IMR-90 (cell line): ENCODE measurements at regions not wholly inside any gene's neighbourhood (a gene's known extent, or its start where the extent isn't known, plus 50 kb on each side); places are given as distances from the start of the nearest gene placed in this dataset.
A peak's percentile ranks its signal among the peaks of the same experiment; 100 is the strongest.

ENCODE experiments used
- ATAC-seq: fragments of 200-7000 bp; cut with Tn5 transposase; 2 replicates; pipeline ENCODE4 v1.9.1; 2020; ENCODE audit warnings: low read depth, mild to moderate bottlenecking, moderate library complexity
- BruUV-seq: library from RNA; stranded (reverse); fragments of 400-500 nt; replicated peaks from 2 replicates; lab custom pipeline; 2021; lab: Mats Ljungman, UMichigan
- CTCF ChIA-PET: fragments of 300-600 bp; formaldehyde crosslinking; extraction: SDS; loops from one replicate; lab custom pipeline; 2021; ENCODE audit warnings: antibody characterized with exemption; lab: Yijun Ruan, JAX
- POLR2A ChIA-PET: fragments of 300-600 bp; sonication (Branson Sonifier 250); formaldehyde crosslinking; loops from one replicate; lab custom pipeline; 2022; ENCODE audit warnings: antibody characterized with exemption; ENCODE audit not compliant: unreplicated experiment; lab: Charles Lee
- DNase-seq: peaks from one replicate; pipeline ENCODE4 v3.0.0; 2013
- H2AFZ ChIP-seq: replicated peaks from 2 replicates; pipeline ENCODE3; 2013; ENCODE audit warnings: low read length, mild to moderate bottlenecking; ENCODE audit not compliant: poor library complexity
- H2AK5ac ChIP-seq: 2 replicates; pipeline ENCODE4 v1.6.1; 2013; ENCODE audit warnings: low read depth, low read length, inconsistent platforms
- H2AK9ac ChIP-seq: replicated peaks from 2 replicates; pipeline ENCODE3; 2013; ENCODE audit warnings: mild to moderate bottlenecking, low read depth, low read length, moderate library complexity; ENCODE audit not compliant: poor library complexity
- H2BK120ac ChIP-seq: 2 replicates; pipeline ENCODE4 v1.6.1; 2013; ENCODE audit warnings: low read depth, low read length, inconsistent platforms
- H2BK15ac ChIP-seq: 3 replicates; pipeline ENCODE4 v1.6.1; 2013; ENCODE audit warnings: low read depth, low read length, inconsistent platforms
- H2BK20ac ChIP-seq: 2 replicates; pipeline ENCODE4 v1.6.1; 2013; ENCODE audit warnings: low read depth, mild to moderate bottlenecking, inconsistent platforms, low read length, moderate library complexity
- H2BK5ac ChIP-seq: 2 replicates; pipeline ENCODE4 v1.6.1; 2013; ENCODE audit warnings: mild to moderate bottlenecking, low read depth, low read length, inconsistent platforms; ENCODE audit not compliant: poor library complexity, severe bottlenecking
- H3K14ac ChIP-seq: replicated peaks from 2 replicates; pipeline ENCODE4 v1.6.1; 2013; ENCODE audit warnings: low read depth, low read length, inconsistent platforms
- H3K18ac ChIP-seq: 2 replicates; pipeline ENCODE4 v1.6.1; 2013; ENCODE audit warnings: low read depth, low read length, control low read depth
- H3K23ac ChIP-seq: 2 replicates; pipeline ENCODE4 v1.6.1; 2013; ENCODE audit warnings: low read depth, low read length, inconsistent platforms
- H3K27ac ChIP-seq: 2 replicates; pipeline ENCODE4 v1.5.1; 2013; ENCODE audit warnings: mild to moderate bottlenecking, control low read depth, low read length; ENCODE audit not compliant: insufficient read depth
- H3K27me3 ChIP-seq: 2 replicates; pipeline ENCODE4 v1.6.1; 2013; ENCODE audit warnings: low read length; ENCODE audit not compliant: control insufficient read depth, insufficient read depth
- H3K36me3 ChIP-seq: 2 replicates; pipeline ENCODE4 v1.6.1; 2013; ENCODE audit warnings: low read length, mixed read lengths; ENCODE audit not compliant: control insufficient read depth, insufficient read depth
- H3K4ac ChIP-seq: 2 replicates; pipeline ENCODE4 v1.6.1; 2013; ENCODE audit warnings: low read depth, low read length, inconsistent platforms
- H3K4me1 ChIP-seq: 2 replicates; pipeline ENCODE4 v1.6.1; 2013; ENCODE audit warnings: low read length, mixed read lengths; ENCODE audit not compliant: control insufficient read depth, insufficient read depth
- H3K4me2 ChIP-seq: 2 replicates; pipeline ENCODE4 v1.6.1; 2013; ENCODE audit warnings: low read depth, mild to moderate bottlenecking, control low read depth, low read length, moderate library complexity
- H3K4me3 ChIP-seq: 2 replicates; pipeline ENCODE4 v1.5.1; 2013; ENCODE audit warnings: low read depth, mild to moderate bottlenecking, control low read depth, low read length, moderate library complexity; ENCODE audit not compliant: insufficient read depth
- H3K56ac ChIP-seq: 2 replicates; pipeline ENCODE4 v1.6.1; 2013; ENCODE audit warnings: low read length, inconsistent platforms; ENCODE audit not compliant: insufficient read depth; ENCODE audit errors: extremely low read depth
- H3K79me1 ChIP-seq, 2 experiments: 2 replicates each; pipeline ENCODE4 v1.6.1; 2013; ENCODE audit warnings: low read length in 2 of 2, inconsistent platforms in 1 of 2, low read depth in 1 of 2
- H3K9ac ChIP-seq: 2 replicates; pipeline ENCODE4 v1.6.1; 2013; ENCODE audit warnings: low read depth, low read length, control low read depth
- H3K9me1 ChIP-seq: 2 replicates; pipeline ENCODE4 v1.6.1; 2013; ENCODE audit warnings: low read length, inconsistent platforms; ENCODE audit not compliant: insufficient read depth
- H3K9me3 ChIP-seq: 2 replicates; pipeline ENCODE4 v1.6.1; 2013; ENCODE audit warnings: low read length; ENCODE audit not compliant: control insufficient read depth, insufficient read depth
- H4K20me1 ChIP-seq: 2 replicates; pipeline ENCODE4 v1.6.1; 2013; ENCODE audit warnings: low read length, inconsistent platforms; ENCODE audit not compliant: insufficient read depth
- H4K5ac ChIP-seq: 2 replicates; pipeline ENCODE4 v1.6.1; 2013; ENCODE audit warnings: mild to moderate bottlenecking, low read depth, low read length, control low read depth
- H4K8ac ChIP-seq, 2 experiments: 2 replicates each; pipeline ENCODE4 v1.6.1; 2013; ENCODE audit warnings: low read depth in 2 of 2, low read length in 2 of 2, control low read depth in 1 of 2, inconsistent platforms in 1 of 2
- H4K91ac ChIP-seq: 2 replicates; pipeline ENCODE4 v1.6.1; 2013; ENCODE audit warnings: low read depth, low read length, inconsistent platforms; ENCODE audit not compliant: insufficient read depth
- FOS ChIP-seq: fragments of 150-350 bp; IDR thresholded peaks from 2 replicates; pipeline ENCODE4 v1.6.1; 2016; ENCODE audit warnings: low read depth, low read length
- NFE2L2 ChIP-seq: fragments of 150-350 bp; IDR thresholded peaks from 2 replicates; pipeline ENCODE4 v1.6.1; 2016; ENCODE audit warnings: low read depth, mild to moderate bottlenecking, low read length
- RFX5 ChIP-seq: IDR thresholded peaks from 2 replicates; pipeline ENCODE4 v1.8.0; 2012; ENCODE audit warnings: low read depth, mild to moderate bottlenecking, low read length, moderate library complexity
- WGBS, 2 experiments: methylation state at CpG; one replicate each; pipeline versions ENCODE4 v1.1.5 to v1.1.7; 2013; ENCODE audit warnings: missing lambda C conversion rate in 2 of 2; ENCODE audit not compliant: insufficient read length in 1 of 2; ENCODE audit errors: extremely low coverage in 2 of 2; 5-methylcytosine and 5-hydroxymethylcytosine counted together
- dilution Hi-C: fragments of 300-500 bp; cut with HindIII; formaldehyde crosslinking; loops from one replicate; pipeline ENCODE4 v1.14.3; 2018; ENCODE audit warnings: low sequenced_read_pairs; ENCODE audit not compliant: unreplicated experiment
- in situ Hi-C: fragments of 300-500 bp; cut with MboI; formaldehyde crosslinking; loops from 3 replicates; pipeline ENCODE4 v1.14.3; 2019; ENCODE audit warnings: low sequenced_read_pairs, inconsistent platforms, mixed read lengths
- intact Hi-C: fragments of 100-400 bp; cut with micrococcal nuclease; formaldehyde crosslinking; loops from 2 replicates; pipeline ENCODE4 v1.10.0; 2022
- TF ChIP-seq, protein P1 (sequence below): fragments of 150-350 bp; IDR thresholded peaks from 2 replicates; pipeline ENCODE4 v1.6.1; 2017; ENCODE audit warnings: mild to moderate bottlenecking, antibody characterized with exemption, low read length, low read depth

DNA sequence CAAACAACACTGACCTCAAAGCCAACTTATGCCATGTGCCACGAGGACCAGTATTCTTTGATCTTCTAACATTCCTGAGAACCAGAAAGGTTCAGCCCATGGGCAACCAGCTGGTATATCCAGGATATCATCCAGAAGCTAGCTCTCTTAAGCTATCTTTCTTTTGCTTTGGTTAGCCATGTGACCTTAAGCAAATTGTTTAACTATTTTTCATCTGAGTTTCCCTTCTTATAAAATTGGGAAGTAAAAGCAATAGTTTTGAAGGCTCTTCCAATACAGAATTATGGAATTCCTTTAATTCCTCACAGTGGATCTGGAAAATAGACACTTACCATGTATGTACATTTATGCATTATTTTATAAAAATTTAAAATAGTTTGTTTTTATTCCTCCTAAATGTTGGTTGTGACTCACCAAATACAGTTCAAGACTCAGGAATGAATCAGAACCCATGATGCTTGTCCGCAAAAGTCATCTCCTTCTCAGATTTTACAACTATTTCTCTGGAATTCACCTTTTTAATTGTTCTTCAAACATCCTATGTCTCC, 435.7 kb downstream of the ZEB2 start:
- Histone ChIP-seq H2BK15ac (peak overlapping the region; percentile 92), H4K8ac (peak overlapping the region; percentile 95 to 99), H3K4me3 (no peak overlapping the region), H4K20me1 (no peaks in the 10 kb centered on the region), H2BK120ac (peak overlapping the region; percentile 98), H3K23ac (peak overlapping the region; percentile 88), H3K27ac (peak overlapping the region; percentile 99), H3K9me1 (peaks cover 6% of the 10 kb centered on the region), H3K36me3 (no peaks in the 10 kb centered on the region), H3K18ac (peak overlapping the region; percentile 100), H3K4me1 (peaks cover 18% of the 10 kb centered on the region; the same call in 1 of the 2 replicates), H2BK20ac (peak overlapping the region; percentile 99), H3K14ac (peak overlapping the region; percentile 92), H3K4me2 (peak overlapping the region; percentile 84; the same call in 1 of the 2 replicates), H2AK9ac (peak overlapping the region; percentile 92), H2AK5ac (peak overlapping the region; percentile 95), H3K56ac (peak overlapping the region; percentile 95), H3K9ac (no peak overlapping the region), H3K27me3 (no peaks in the 10 kb centered on the region), H3K4ac (peak overlapping the region; percentile 99), H2AFZ (peak overlapping the region; percentile 64), H3K79me1 (peaks cover 4 to 5% of the 10 kb centered on the region in 2 experiments; a peak in 2 of 4 replicates), H2BK5ac (peak overlapping the region; percentile 100), H4K91ac (peak overlapping the region; percentile 98), H4K5ac (peak overlapping the region; percentile 100), H3K9me3 (no peaks in the 10 kb centered on the region)
- no CpG with 5 or more reads among the region's 2 CpGs for WGBS, 2 experiments
- dilution Hi-C loops (no loop called here), intact Hi-C loops (loop anchor here (5.0 kb wide), 2 partner anchors 248 to 428 kb away; a partner anchor contains a TSS), in situ Hi-C loops (no loop called here)
- CTCF ChIA-PET, result interaction anchor here (0.7 kb wide), 1 partner anchor 596 kb away, joined by 3 read pairs; no protein-coding TSS in a partner anchor
- TF ChIP-seq, protein P1, sequence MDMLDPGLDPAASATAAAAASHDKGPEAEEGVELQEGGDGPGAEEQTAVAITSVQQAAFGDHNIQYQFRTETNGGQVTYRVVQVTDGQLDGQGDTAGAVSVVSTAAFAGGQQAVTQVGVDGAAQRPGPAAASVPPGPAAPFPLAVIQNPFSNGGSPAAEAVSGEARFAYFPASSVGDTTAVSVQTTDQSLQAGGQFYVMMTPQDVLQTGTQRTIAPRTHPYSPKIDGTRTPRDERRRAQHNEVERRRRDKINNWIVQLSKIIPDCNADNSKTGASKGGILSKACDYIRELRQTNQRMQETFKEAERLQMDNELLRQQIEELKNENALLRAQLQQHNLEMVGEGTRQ, result peak; percentile 69
- peak; percentile 56; the same call in 1 of the 2 replicates for TF ChIP-seq FOS
- TF ChIP-seq RFX5, result no peak
- TF ChIP-seq NFE2L2, result no peak
- ATAC-seq, result peak; percentile 65
- BruUV-seq, result no TSS peak
- POLR2A ChIA-PET, result interaction anchor here (0.5 kb wide), 1 partner anchor 33 kb away, joined by 3 read pairs; no protein-coding TSS in a partner anchor
- DNase-seq, result peak; percentile 84
